Keratinocyte (primary cell): ENCODE measurements at regions not wholly inside any gene's neighbourhood (a gene's known extent, or its start where the extent isn't known, plus 50 kb on each side); places are given as distances from the start of the nearest gene placed in this dataset.

Source experiments
- DNase-seq: peaks from one replicate; pipeline ENCODE4 v3.0.0-alpha.2; 2011; ENCODE audit warnings: low read depth, missing footprints, low spot score
- FAIRE-seq: peaks from 2 replicates; lab custom pipeline; 2011; peaks lifted over from hg19 to GRCh38; lab: Jason Lieb, UNC
- H2AFZ ChIP-seq: 2 replicates; pipeline ENCODE4 v1.6.0; 2012; ENCODE audit warnings: low read length, control low read depth, inconsistent platforms; ENCODE audit not compliant: control insufficient read depth
- H3K27ac ChIP-seq: 2 replicates; pipeline ENCODE4 v1.5.1; 2011; ENCODE audit warnings: low read length; ENCODE audit not compliant: control insufficient read depth, insufficient read depth
- H3K27me3 ChIP-seq: 3 replicates; pipeline ENCODE4 v1.6.0; 2011; ENCODE audit warnings: low read length; ENCODE audit not compliant: control insufficient read depth, insufficient read depth; ENCODE audit errors: extremely low read depth
- H3K36me3 ChIP-seq, 2 experiments: 2 replicates in 1 of 2; 3 replicates in 1 of 2; pipeline ENCODE4 v1.5.1; 2011; ENCODE audit warnings: low read length in 2 of 2, mild to moderate bottlenecking in 1 of 2; ENCODE audit not compliant: control insufficient read depth in 2 of 2, insufficient read depth in 2 of 2; ENCODE audit errors: extremely low read depth in 1 of 2
- H3K4me1 ChIP-seq: 3 replicates; pipeline ENCODE4 v1.5.1; 2011; ENCODE audit warnings: low read length; ENCODE audit not compliant: control insufficient read depth, insufficient read depth; ENCODE audit errors: extremely low read depth
- H3K4me2 ChIP-seq: 3 replicates; pipeline ENCODE4 v1.6.0; 2011; ENCODE audit warnings: low read depth, low read length; ENCODE audit not compliant: control insufficient read depth, insufficient read depth; ENCODE audit errors: extremely low read depth
- H3K4me3 ChIP-seq, 3 experiments: fragments of 200-600 bp in 1 of 3; sonication (generic) in 1 of 3; 2 replicates in 2 of 3; 3 replicates in 1 of 3; pipeline ENCODE4 v1.5.1; 2011 to 2016; ENCODE audit warnings: low read length in 3 of 3, mild to moderate bottlenecking in 3 of 3, control low read depth in 2 of 3, inconsistent platforms in 1 of 3, low read depth in 1 of 3, mixed read lengths in 1 of 3, mixed run types in 1 of 3, moderate library complexity in 1 of 3; ENCODE audit not compliant: control insufficient read depth in 2 of 3, insufficient read depth in 2 of 3; ENCODE audit errors: extremely low read depth in 1 of 3
- H3K79me2 ChIP-seq: 2 replicates; pipeline ENCODE4 v1.6.0; 2012; ENCODE audit warnings: low read length; ENCODE audit not compliant: control insufficient read depth, insufficient read depth
- H3K9ac ChIP-seq: 3 replicates; pipeline ENCODE4 v1.6.0; 2011; ENCODE audit warnings: low read length; ENCODE audit not compliant: control insufficient read depth, insufficient read depth; ENCODE audit errors: extremely low read depth
- H3K9me1 ChIP-seq: 3 replicates; pipeline ENCODE4 v1.6.0; 2011; ENCODE audit warnings: low read length; ENCODE audit not compliant: control insufficient read depth, insufficient read depth; ENCODE audit errors: extremely low read depth
- H3K9me3 ChIP-seq: 2 replicates; pipeline ENCODE4 v1.5.1; 2012; ENCODE audit warnings: low read depth, low read length; ENCODE audit not compliant: control insufficient read depth
- H4K20me1 ChIP-seq: 3 replicates; pipeline ENCODE4 v1.6.0; 2011; ENCODE audit warnings: low read length; ENCODE audit not compliant: control insufficient read depth, insufficient read depth; ENCODE audit errors: extremely low read depth
- CTCF ChIP-seq, 3 experiments: IDR thresholded peaks in 1 of 3; conservative IDR thresholded peaks in 1 of 3; optimal IDR thresholded peaks in 1 of 3; 2 replicates in 2 of 3; 3 replicates in 1 of 3; pipeline versions ENCODE3 to v1.5.1; 2011; ENCODE audit warnings: low read length in 3 of 3, mild to moderate bottlenecking in 3 of 3, moderate library complexity in 2 of 3, control low read depth in 1 of 3, inconsistent platforms in 1 of 3; ENCODE audit not compliant: insufficient read depth in 2 of 3; ENCODE audit errors: extremely low read depth in 1 of 3
- EZH2 ChIP-seq: IDR thresholded peaks from one replicate; pipeline ENCODE4 v1.6.1; 2012; ENCODE audit warnings: inconsistent platforms, mild to moderate bottlenecking, low read length, moderate library complexity
- dilution Hi-C: fragments of 300-500 bp; cut with MboI; formaldehyde crosslinking; loops from one replicate; pipeline ENCODE4 v1.7.0; 2020; ENCODE audit warnings: low sequenced_read_pairs; ENCODE audit not compliant: extremely low pct_ligation_motif_present

- no peak overlapping the region for H3K9ac ChIP-seq
- H3K27me3 ChIP-seq, result no peaks in the 10 kb centered on the region
- no peak overlapping the region for H3K4me3 ChIP-seq
- H3K9me3 ChIP-seq, result no peaks in the 10 kb centered on the region
- no peaks in the 10 kb centered on the region for H3K79me2 ChIP-seq
- no peaks in the 10 kb centered on the region for H3K36me3 ChIP-seq
- TF ChIP-seq CTCF (optimal IDR thresholded peaks at IDR 0.05 in 1 of 3, IDR thresholded peaks at IDR 0.05 in 1 of 3, conservative IDR thresholded peaks at IDR 0.05 in 1 of 3; ENCODE audit: extremely low read depth in 1 of 3, insufficient read depth in 2 of 3, low read length in 3 of 3) (no peak), EZH2 (no peak)
- H3K4me1 ChIP-seq, result peaks cover 4% of the 10 kb centered on the region
- dilution Hi-C loops, result no loop called here
- DNase-seq, result peak; percentile 1
- H3K27ac ChIP-seq, result no peak overlapping the region
- H4K20me1 ChIP-seq, result no peaks in the 10 kb centered on the region
- no peaks in the 10 kb centered on the region for H3K9me1 ChIP-seq
- FAIRE-seq, result peak; percentile 76
- H3K4me2 ChIP-seq, result peak overlapping the region; percentile 16
- peak overlapping the region; percentile 33 for H2AFZ ChIP-seq
These were observed 367.0 kb downstream of the NR4A2 start for GRCh38 chr2:155965415-155966063.

- no peaks in the 10 kb centered on the region for H3K9me3 ChIP-seq
- H3K4me2 ChIP-seq, result no peak overlapping the region
- H3K27me3 ChIP-seq, result no peaks in the 10 kb centered on the region
- dilution Hi-C loops, result no loop called here
- H3K4me1 ChIP-seq, result peaks cover 4% of the 10 kb centered on the region
- H3K79me2 ChIP-seq, result no peaks in the 10 kb centered on the region
- no peak overlapping the region for H2AFZ ChIP-seq
- TF ChIP-seq CTCF (optimal IDR thresholded peaks at IDR 0.05 in 1 of 3, IDR thresholded peaks at IDR 0.05 in 1 of 3, conservative IDR thresholded peaks at IDR 0.05 in 1 of 3; ENCODE audit: extremely low read depth in 1 of 3, insufficient read depth in 2 of 3, low read length in 3 of 3) (no peak), EZH2 (no peak)
- no peaks in the 10 kb centered on the region for H3K36me3 ChIP-seq
- no peaks in the 10 kb centered on the region for H4K20me1 ChIP-seq
- H3K9me1 ChIP-seq, result no peaks in the 10 kb centered on the region
- no peak overlapping the region for H3K9ac ChIP-seq
- H3K4me3 ChIP-seq, result no peak overlapping the region
- H3K27ac ChIP-seq, result no peak overlapping the region
- FAIRE-seq (no peak), DNase-seq (no peak)
These were observed 370.9 kb downstream of the NR4A2 start for GRCh38 chr2:155961641-155962040.
